RWPE2 (cell line): ENCODE measurements at regions not wholly inside any gene's neighbourhood (a gene's known extent, or its start where the extent isn't known, plus 50 kb on each side); places are given as distances from the start of the nearest gene placed in this dataset.

Source experiments
- ATAC-seq: fragments of 200-7000 bp; cut with Tn5 transposase; 3 replicates; pipeline ENCODE4 v1.9.1; 2021; ENCODE audit warnings: low read depth
- DNase-seq: peaks from one replicate; pipeline ENCODE4 v3.0.0-alpha.2; 2020; ENCODE audit warnings: low spot score
- H3K27ac ChIP-seq: fragments of 450-650 bp; 2 replicates; pipeline ENCODE4 v1.5.1; 2017; ENCODE audit warnings: mild to moderate bottlenecking; ENCODE audit not compliant: poor library complexity, severe bottlenecking
- H3K27me3 ChIP-seq: fragments of 250-450 bp; sonication (Bioruptor Pico); 2 replicates; pipeline ENCODE4 v1.5.1; 2021; ENCODE audit warnings: mild to moderate bottlenecking, moderate library complexity; ENCODE audit not compliant: insufficient read depth, poor library complexity, severe bottlenecking
- H3K36me3 ChIP-seq: fragments of 250-450 bp; sonication (Bioruptor Pico); 2 replicates; pipeline ENCODE4 v1.5.1; 2020; ENCODE audit warnings: low read depth, mild to moderate bottlenecking, moderate library complexity
- H3K4me1 ChIP-seq: fragments of 250-450 bp; sonication (Bioruptor Pico); 2 replicates; pipeline ENCODE4 v1.5.1; 2021; ENCODE audit warnings: mild to moderate bottlenecking, moderate library complexity; ENCODE audit not compliant: insufficient read depth, poor library complexity, severe bottlenecking
- H3K4me3 ChIP-seq: fragments of 250-450 bp; sonication (Bioruptor Pico); 2 replicates; pipeline ENCODE4 v1.5.1; 2021; ENCODE audit warnings: mild to moderate bottlenecking, moderate library complexity; ENCODE audit not compliant: severe bottlenecking
- H3K9me3 ChIP-seq: fragments of 250-450 bp; sonication (Bioruptor Pico); 2 replicates; pipeline ENCODE4 v1.5.1; 2021; ENCODE audit warnings: mild to moderate bottlenecking, moderate library complexity; ENCODE audit not compliant: severe bottlenecking
- TF ChIP-seq, protein P1 (sequence below): fragments of 450-650 bp; IDR thresholded peaks from one replicate; pipeline ENCODE4 v1.5.1; 2017; ENCODE audit warnings: mild to moderate bottlenecking, moderate library complexity; ENCODE audit not compliant: poor library complexity, severe bottlenecking

- Histone ChIP-seq H3K9me3 (no peaks in the 10 kb centered on the region), H3K4me1 (no peaks in the 10 kb centered on the region), H3K4me3 (no peak overlapping the region), H3K27ac (no peak overlapping the region), H3K36me3 (no peaks in the 10 kb centered on the region), H3K27me3 (peaks cover 16% of the 10 kb centered on the region)
- ATAC-seq (no peak), DNase-seq (no peak)
- TF ChIP-seq, protein P1, sequence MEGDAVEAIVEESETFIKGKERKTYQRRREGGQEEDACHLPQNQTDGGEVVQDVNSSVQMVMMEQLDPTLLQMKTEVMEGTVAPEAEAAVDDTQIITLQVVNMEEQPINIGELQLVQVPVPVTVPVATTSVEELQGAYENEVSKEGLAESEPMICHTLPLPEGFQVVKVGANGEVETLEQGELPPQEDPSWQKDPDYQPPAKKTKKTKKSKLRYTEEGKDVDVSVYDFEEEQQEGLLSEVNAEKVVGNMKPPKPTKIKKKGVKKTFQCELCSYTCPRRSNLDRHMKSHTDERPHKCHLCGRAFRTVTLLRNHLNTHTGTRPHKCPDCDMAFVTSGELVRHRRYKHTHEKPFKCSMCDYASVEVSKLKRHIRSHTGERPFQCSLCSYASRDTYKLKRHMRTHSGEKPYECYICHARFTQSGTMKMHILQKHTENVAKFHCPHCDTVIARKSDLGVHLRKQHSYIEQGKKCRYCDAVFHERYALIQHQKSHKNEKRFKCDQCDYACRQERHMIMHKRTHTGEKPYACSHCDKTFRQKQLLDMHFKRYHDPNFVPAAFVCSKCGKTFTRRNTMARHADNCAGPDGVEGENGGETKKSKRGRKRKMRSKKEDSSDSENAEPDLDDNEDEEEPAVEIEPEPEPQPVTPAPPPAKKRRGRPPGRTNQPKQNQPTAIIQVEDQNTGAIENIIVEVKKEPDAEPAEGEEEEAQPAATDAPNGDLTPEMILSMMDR: no peak
Measured at GRCh38 chr18:47411159-47411558, 159.7 kb upstream of the SKOR2 start.

DNA sequence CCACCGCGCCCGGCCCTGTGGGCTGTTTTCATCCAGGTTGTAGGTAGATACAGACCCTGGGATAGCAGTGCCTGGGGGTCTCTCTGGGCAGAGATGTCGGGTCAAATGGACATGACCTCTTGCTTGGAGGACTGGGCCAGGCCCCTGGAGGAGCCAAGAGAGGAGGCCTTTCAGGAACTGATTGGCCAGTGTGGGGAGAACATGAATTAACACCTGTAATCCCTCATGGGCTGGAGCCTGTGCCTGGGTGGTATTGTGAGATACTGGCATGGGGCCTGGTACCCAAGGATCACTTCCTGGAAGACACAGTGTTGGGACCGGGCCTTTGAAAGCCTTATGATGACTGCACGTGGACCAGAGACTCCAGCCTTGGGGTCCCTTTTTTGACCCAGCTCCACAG is 158.7 kb upstream of the SKOR2 start:
- TF ChIP-seq, protein P1: no peak
- no peak for ATAC-seq
- peaks cover 6% of the 10 kb centered on the region for H3K27me3 ChIP-seq
- DNase-seq: no peak
- H3K9me3 ChIP-seq: no peaks in the 10 kb centered on the region
- no peaks in the 10 kb centered on the region for H3K4me1 ChIP-seq
- H3K27ac ChIP-seq: no peak overlapping the region
- H3K36me3 ChIP-seq: no peaks in the 10 kb centered on the region
- no peak overlapping the region for H3K4me3 ChIP-seq

GRCh38 chr18:47409519-47409918 is 158.1 kb upstream of the SKOR2 start:
- Histone ChIP-seq H3K27me3 (peaks cover 6% of the 10 kb centered on the region), H3K4me1 (no peaks in the 10 kb centered on the region), H3K27ac (no peak overlapping the region), H3K9me3 (no peaks in the 10 kb centered on the region), H3K36me3 (no peaks in the 10 kb centered on the region), H3K4me3 (no peak overlapping the region)
- no peak for DNase-seq
- ATAC-seq: no peak
- TF ChIP-seq, protein P1: no peak

DNA sequence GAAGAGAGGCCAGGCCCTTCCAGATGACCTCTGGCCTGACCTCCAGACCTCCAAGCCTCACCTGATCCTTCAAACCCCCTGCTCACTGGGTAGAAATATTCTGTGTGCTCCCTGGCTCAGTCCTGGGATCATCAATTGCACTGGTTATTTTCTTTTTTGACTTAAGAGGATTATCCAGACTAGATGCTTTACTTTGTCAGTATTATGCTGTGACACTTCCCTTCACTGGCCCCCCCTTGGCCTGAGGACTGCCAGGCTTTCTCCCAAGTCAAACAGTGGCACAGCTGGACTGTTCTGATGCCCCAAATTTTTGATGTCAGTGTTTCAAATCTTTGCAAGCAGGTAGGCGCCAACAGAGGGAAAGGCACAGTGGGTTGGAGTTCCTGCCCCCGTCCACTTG is 156.3 kb upstream of the SKOR2 start:
- Histone ChIP-seq H3K27me3 (peaks cover 4% of the 10 kb centered on the region), H3K27ac (no peak overlapping the region), H3K4me1 (no peaks in the 10 kb centered on the region), H3K4me3 (no peak overlapping the region), H3K36me3 (no peaks in the 10 kb centered on the region), H3K9me3 (no peaks in the 10 kb centered on the region)
- ATAC-seq: no peak
- no peak for DNase-seq
- TF ChIP-seq, protein P1: no peak

GRCh38 chr18:47404845-47405244 is 153.4 kb upstream of the SKOR2 start:
- Histone ChIP-seq H3K36me3 (no peaks in the 10 kb centered on the region), H3K4me3 (no peak overlapping the region), H3K4me1 (no peaks in the 10 kb centered on the region), H3K27ac (no peak overlapping the region), H3K27me3 (no peaks in the 10 kb centered on the region), H3K9me3 (no peaks in the 10 kb centered on the region)
- TF ChIP-seq, protein P1: no peak
- no peak for ATAC-seq
- DNase-seq: no peak
